ENCODE measurements at regions not wholly inside any gene's neighbourhood (a gene's known extent, or its start where the extent isn't known, plus 50 kb on each side); places are given as distances from the start of the nearest gene placed in this dataset.

GRCh38 chr1:191561276-191561675 lies 597.0 kb upstream of the RGS18 start:
- TF ChIP-seq ZNF274 (IDR thresholded peaks at IDR 0.05; ENCODE audit: low read depth, low read length) (no peak), SUZ12 (IDR thresholded peaks at IDR 0.05; ENCODE audit: extremely low read depth, insufficient read depth, insufficient read length) (no peak)

All from NT2/D1 (cell line).